ENCODE measurements at regions not wholly inside any gene's neighbourhood (a gene's known extent, or its start where the extent isn't known, plus 50 kb on each side); places are given as distances from the start of the nearest gene placed in this dataset.
A peak's percentile ranks its signal among the peaks of the same experiment; 100 is the strongest.

DNA sequence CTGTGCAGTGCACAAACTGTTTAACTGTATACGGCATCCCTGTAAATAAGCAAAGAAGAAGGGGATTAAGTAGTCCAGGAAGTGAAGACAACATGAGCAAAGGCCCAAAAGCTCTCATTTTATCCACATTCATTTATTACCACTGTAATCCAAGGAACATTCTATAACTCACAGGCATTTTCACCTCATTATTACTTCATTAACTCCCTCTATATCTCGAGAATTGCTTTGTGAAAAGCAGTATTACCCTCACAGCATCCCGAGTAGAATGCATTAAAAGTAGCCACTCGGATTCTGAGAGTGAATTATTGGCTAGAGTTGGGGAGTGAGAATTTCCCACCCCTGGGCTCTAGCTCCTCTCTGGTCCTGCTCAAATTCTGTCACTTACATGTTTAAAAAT, 51.0 kb upstream of the CHCHD3 start:
- Histone ChIP-seq H3K18ac (ENCODE audit: low read length) (no peak overlapping the region), H3K4me1 (ENCODE audit: control insufficient read depth in 2 of 2, insufficient read depth in 1 of 2, low read depth in 1 of 2, low read length in 2 of 2) (no peaks in the 10 kb centered on the region), H2AK5ac (ENCODE audit: low read depth, low read length) (no peak overlapping the region), H3K27me3 (ENCODE audit: control insufficient read depth in 3 of 3, insufficient read depth in 3 of 3, low read depth in 1 of 3, low read length in 3 of 3) (no peaks in the 10 kb centered on the region), H3K4ac (ENCODE audit: low read length) (no peak overlapping the region), H4K8ac (ENCODE audit: low read depth, low read length) (no peak overlapping the region), H3K23ac (ENCODE audit: low read depth, low read length, poor library complexity) (no peak overlapping the region), H3K9me3 (replicated peaks in 1 of 2; ENCODE audit: control insufficient read depth in 2 of 2, insufficient read depth in 1 of 2, low read depth in 1 of 2, low read length in 2 of 2) (no peaks in the 10 kb centered on the region), H3K9ac (ENCODE audit: low read depth, low read length, poor library complexity) (no peak overlapping the region), H2BK12ac (ENCODE audit: low read length) (no peak overlapping the region), H3K14ac (ENCODE audit: low read length) (no peak overlapping the region), H3K79me1 (ENCODE audit: low read depth, low read length) (no peaks in the 10 kb centered on the region), H2AFZ (ENCODE audit: low read length) (no peak overlapping the region), H2BK120ac (ENCODE audit: low read depth, low read length) (no peak overlapping the region), H4K91ac (ENCODE audit: low read depth, low read length, poor library complexity) (no peak overlapping the region), H3K27ac (replicated peaks; ENCODE audit: low read length) (no peak overlapping the region), H2BK5ac (ENCODE audit: low read length) (no peak overlapping the region), H3K4me2 (ENCODE audit: insufficient read depth, low read length, poor library complexity, severe bottlenecking) (no peak overlapping the region), H3K36me3 (replicated peaks in 1 of 2; ENCODE audit: control insufficient read depth in 2 of 2, insufficient read depth in 2 of 2, low read length in 2 of 2) (no peaks in the 10 kb centered on the region), H2BK15ac (ENCODE audit: low read length) (no peak overlapping the region), H3K4me3 (ENCODE audit: low read length in 2 of 2) (no peak overlapping the region)
- DNase-seq (ENCODE audit: low spot score): no peak
- no CpG with 5 or more reads among the region's 4 CpGs for WGBS, 2 donors (ENCODE audit: extremely low coverage in 2 of 2, insufficient read length in 2 of 2, insufficient replicate concordance in 1 of 2)

DNA sequence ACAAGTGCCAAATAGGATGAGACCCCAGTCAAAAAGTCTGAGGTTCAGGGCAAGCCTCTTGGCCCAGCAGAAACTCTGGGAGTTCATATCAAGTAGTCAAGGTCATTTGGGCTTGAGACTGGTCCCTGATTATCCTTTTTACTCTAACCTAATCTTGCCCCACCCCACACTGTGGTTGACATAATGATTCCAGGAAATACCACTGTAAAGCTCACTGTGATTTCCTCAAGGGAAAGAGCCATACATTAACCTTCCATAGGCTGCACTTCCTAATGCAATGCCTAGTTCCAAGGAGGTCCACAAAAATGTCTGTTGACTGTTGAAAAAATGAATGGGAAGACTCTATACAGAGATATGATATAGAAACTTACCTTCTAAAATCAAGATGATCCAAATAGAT, 52.9 kb upstream of the CHCHD3 start:
- H3K79me1 ChIP-seq (ENCODE audit: low read depth, low read length): no peaks in the 10 kb centered on the region
- H3K36me3 ChIP-seq (replicated peaks in 1 of 2; ENCODE audit: control insufficient read depth in 2 of 2, insufficient read depth in 2 of 2, low read length in 2 of 2): no peaks in the 10 kb centered on the region
- no peak overlapping the region for H4K91ac ChIP-seq (ENCODE audit: low read depth, low read length, poor library complexity)
- H2AFZ ChIP-seq (ENCODE audit: low read length): no peak overlapping the region
- no peaks in the 10 kb centered on the region for H3K27me3 ChIP-seq (ENCODE audit: control insufficient read depth in 3 of 3, insufficient read depth in 3 of 3, low read depth in 1 of 3, low read length in 3 of 3)
- H3K4me1 ChIP-seq (ENCODE audit: control insufficient read depth in 2 of 2, insufficient read depth in 1 of 2, low read depth in 1 of 2, low read length in 2 of 2): no peaks in the 10 kb centered on the region
- H3K18ac ChIP-seq (ENCODE audit: low read length): no peak overlapping the region
- no peak overlapping the region for H3K4me2 ChIP-seq (ENCODE audit: insufficient read depth, low read length, poor library complexity, severe bottlenecking)
- H3K4ac ChIP-seq (ENCODE audit: low read length): no peak overlapping the region
- no peak overlapping the region for H2AK5ac ChIP-seq (ENCODE audit: low read depth, low read length)
- H3K14ac ChIP-seq (ENCODE audit: low read length): no peak overlapping the region
- no peak overlapping the region for H3K27ac ChIP-seq (replicated peaks; ENCODE audit: low read length)
- no peaks in the 10 kb centered on the region for H3K9me3 ChIP-seq (replicated peaks in 1 of 2; ENCODE audit: control insufficient read depth in 2 of 2, insufficient read depth in 1 of 2, low read depth in 1 of 2, low read length in 2 of 2)
- H4K8ac ChIP-seq (ENCODE audit: low read depth, low read length): no peak overlapping the region
- no peak overlapping the region for H2BK120ac ChIP-seq (ENCODE audit: low read depth, low read length)
- H3K23ac ChIP-seq (ENCODE audit: low read depth, low read length, poor library complexity): no peak overlapping the region
- no peak overlapping the region for H3K4me3 ChIP-seq (ENCODE audit: low read length in 2 of 2)
- H2BK15ac ChIP-seq (ENCODE audit: low read length): no peak overlapping the region
- no peak overlapping the region for H2BK12ac ChIP-seq (ENCODE audit: low read length)
- no peak overlapping the region for H3K9ac ChIP-seq (ENCODE audit: low read depth, low read length, poor library complexity)
- DNase-seq (ENCODE audit: low spot score): no peak
- no peak overlapping the region for H2BK5ac ChIP-seq (ENCODE audit: low read length)

DNA sequence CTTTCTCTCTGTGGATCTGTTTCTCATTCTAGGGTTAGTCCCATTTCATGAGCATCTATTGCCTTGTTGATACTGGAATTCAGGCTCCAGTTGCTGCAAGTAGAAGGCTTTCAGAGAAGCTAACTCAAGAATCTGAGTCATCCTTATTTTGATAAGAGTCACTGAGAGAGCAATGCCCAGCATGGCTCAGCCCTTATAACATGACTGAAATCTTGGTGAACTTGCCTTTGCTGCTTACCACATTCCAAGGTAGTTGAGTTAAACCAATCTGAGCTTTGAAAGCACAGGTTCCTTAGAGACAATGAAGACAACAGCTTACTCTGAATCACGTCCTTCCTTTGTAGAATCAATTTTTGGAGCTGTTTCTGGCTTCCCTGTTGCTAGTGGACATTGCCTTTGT, 53.6 kb upstream of the CHCHD3 start:
- no peaks in the 10 kb centered on the region for H3K36me3 ChIP-seq (replicated peaks in 1 of 2; ENCODE audit: control insufficient read depth in 2 of 2, insufficient read depth in 2 of 2, low read length in 2 of 2)
- H2BK12ac ChIP-seq (ENCODE audit: low read length): no peak overlapping the region
- H3K14ac ChIP-seq (ENCODE audit: low read length): no peak overlapping the region
- no peak overlapping the region for H2BK15ac ChIP-seq (ENCODE audit: low read length)
- WGBS, 2 donors (ENCODE audit: extremely low coverage in 2 of 2, insufficient read length in 2 of 2, insufficient replicate concordance in 1 of 2): no CpG with 5 or more reads among the region's 1 CpG
- H3K27me3 ChIP-seq (ENCODE audit: control insufficient read depth in 3 of 3, insufficient read depth in 3 of 3, low read depth in 1 of 3, low read length in 3 of 3): no peaks in the 10 kb centered on the region
- H2AFZ ChIP-seq (ENCODE audit: low read length): no peak overlapping the region
- no peak overlapping the region for H2BK5ac ChIP-seq (ENCODE audit: low read length)
- peaks cover 0 to 2% of the 10 kb centered on the region in 2 donors for H3K4me1 ChIP-seq (ENCODE audit: control insufficient read depth in 2 of 2, insufficient read depth in 1 of 2, low read depth in 1 of 2, low read length in 2 of 2)
- H3K79me1 ChIP-seq (ENCODE audit: low read depth, low read length): no peaks in the 10 kb centered on the region
- no peak overlapping the region for H4K91ac ChIP-seq (ENCODE audit: low read depth, low read length, poor library complexity)
- H2BK120ac ChIP-seq (ENCODE audit: low read depth, low read length): no peak overlapping the region
- H3K4me2 ChIP-seq (ENCODE audit: insufficient read depth, low read length, poor library complexity, severe bottlenecking): no peak overlapping the region
- no peak overlapping the region for H4K8ac ChIP-seq (ENCODE audit: low read depth, low read length)
- no peak overlapping the region for H3K4me3 ChIP-seq (ENCODE audit: low read length in 2 of 2)
- no peak overlapping the region for H2AK5ac ChIP-seq (ENCODE audit: low read depth, low read length)
- DNase-seq (ENCODE audit: low spot score): no peak
- no peaks in the 10 kb centered on the region for H3K9me3 ChIP-seq (replicated peaks in 1 of 2; ENCODE audit: control insufficient read depth in 2 of 2, insufficient read depth in 1 of 2, low read depth in 1 of 2, low read length in 2 of 2)
- no peak overlapping the region for H3K9ac ChIP-seq (ENCODE audit: low read depth, low read length, poor library complexity)
- H3K27ac ChIP-seq (replicated peaks; ENCODE audit: low read length): no peak overlapping the region
- H3K23ac ChIP-seq (ENCODE audit: low read depth, low read length, poor library complexity): no peak overlapping the region
- no peak overlapping the region for H3K18ac ChIP-seq (ENCODE audit: low read length)
- no peak overlapping the region for H3K4ac ChIP-seq (ENCODE audit: low read length)

DNA sequence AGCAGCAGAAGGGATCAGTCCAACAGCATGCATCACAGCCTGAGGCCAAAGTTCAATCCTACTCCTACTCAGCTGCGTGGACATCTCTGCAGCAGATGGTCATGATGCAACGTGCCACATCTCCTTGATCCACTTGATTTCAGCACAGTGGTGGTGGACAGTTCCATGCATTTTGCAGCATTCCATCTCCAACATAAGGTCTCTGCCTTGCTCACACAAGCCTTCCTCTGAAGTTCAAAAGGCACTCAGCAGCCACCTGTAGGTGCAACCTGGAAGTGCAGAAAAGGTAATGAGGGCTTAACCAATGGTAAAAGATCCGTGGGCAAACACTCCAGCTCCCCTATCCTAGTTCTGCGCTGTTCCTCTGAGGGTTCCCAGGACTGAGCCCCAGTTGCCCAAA, 57.5 kb upstream of the CHCHD3 start:
- no peaks in the 10 kb centered on the region for H3K9me3 ChIP-seq (replicated peaks in 1 of 2; ENCODE audit: control insufficient read depth in 2 of 2, insufficient read depth in 1 of 2, low read depth in 1 of 2, low read length in 2 of 2)
- H3K23ac ChIP-seq (ENCODE audit: low read depth, low read length, poor library complexity): no peak overlapping the region
- no peak overlapping the region for H3K27ac ChIP-seq (replicated peaks; ENCODE audit: low read length)
- no peak overlapping the region for H2BK5ac ChIP-seq (ENCODE audit: low read length)
- H2AK5ac ChIP-seq (ENCODE audit: low read depth, low read length): no peak overlapping the region
- no CpG with 5 or more reads among the region's 4 CpGs for WGBS, 2 donors (ENCODE audit: extremely low coverage in 2 of 2, insufficient read length in 2 of 2, insufficient replicate concordance in 1 of 2)
- H4K8ac ChIP-seq (ENCODE audit: low read depth, low read length): no peak overlapping the region
- peak; percentile 40 for DNase-seq (ENCODE audit: low spot score)
- no peaks in the 10 kb centered on the region for H3K79me1 ChIP-seq (ENCODE audit: low read depth, low read length)
- no peak overlapping the region for H2BK120ac ChIP-seq (ENCODE audit: low read depth, low read length)
- H3K18ac ChIP-seq (ENCODE audit: low read length): no peak overlapping the region
- no peak overlapping the region for H3K9ac ChIP-seq (ENCODE audit: low read depth, low read length, poor library complexity)
- H3K27me3 ChIP-seq (ENCODE audit: control insufficient read depth in 3 of 3, insufficient read depth in 3 of 3, low read depth in 1 of 3, low read length in 3 of 3): no peaks in the 10 kb centered on the region
- H4K91ac ChIP-seq (ENCODE audit: low read depth, low read length, poor library complexity): no peak overlapping the region
- peak overlapping the region in 1 of 2 donors; percentile 71 for H3K4me3 ChIP-seq (ENCODE audit: low read length in 2 of 2)
- H3K4ac ChIP-seq (ENCODE audit: low read length): no peak overlapping the region
- H3K4me1 ChIP-seq (ENCODE audit: control insufficient read depth in 2 of 2, insufficient read depth in 1 of 2, low read depth in 1 of 2, low read length in 2 of 2): peaks cover 0 to 2% of the 10 kb centered on the region in 2 donors
- H3K14ac ChIP-seq (ENCODE audit: low read length): no peak overlapping the region
- no peak overlapping the region for H2AFZ ChIP-seq (ENCODE audit: low read length)
- no peak overlapping the region for H2BK15ac ChIP-seq (ENCODE audit: low read length)
- H3K36me3 ChIP-seq (replicated peaks in 1 of 2; ENCODE audit: control insufficient read depth in 2 of 2, insufficient read depth in 2 of 2, low read length in 2 of 2): no peaks in the 10 kb centered on the region
- H3K4me2 ChIP-seq (ENCODE audit: insufficient read depth, low read length, poor library complexity, severe bottlenecking): no peak overlapping the region
- no peak overlapping the region for H2BK12ac ChIP-seq (ENCODE audit: low read length)

Data from neuronal stem cell (in vitro differentiated cells).